Heart left ventricle (tissue), 16 donors: ENCODE measurements at regions not wholly inside any gene's neighbourhood (a gene's known extent, or its start where the extent isn't known, plus 50 kb on each side); places are given as distances from the start of the nearest gene placed in this dataset.

ENCODE experiments used
- ATAC-seq, 4 donors: fragments of 200-7000 bp; cut with Tn5 transposase; one replicate each; pipeline ENCODE4 v1.9.1; 2020 to 2022; ENCODE audit warnings: moderate library complexity in 4 of 4, mild to moderate bottlenecking in 3 of 4, moderate number of reproducible peaks in 1 of 4
- DNase-seq, 5 donors: peaks; one replicate each; pipeline ENCODE4 v3.0.0-alpha.2; 2020
- H3K27ac ChIP-seq, 12 donors: fragments of 200-600 bp; sonication (generic) in 4 of 12; one replicate each; pipeline versions ENCODE4 v1.5.0 to v1.8.0; 2016 to 2022; ENCODE audit warnings: mild to moderate bottlenecking in 2 of 12
- H3K27me3 ChIP-seq, 9 donors: fragments of 200-600 bp; sonication (generic) in 2 of 9; one replicate each; pipeline versions ENCODE4 v1.5.1 to v1.8.0; 2016 to 2022; ENCODE audit warnings: mild to moderate bottlenecking in 3 of 9
- H3K36me3 ChIP-seq, 9 donors: fragments of 200-600 bp; sonication (generic) in 2 of 9; one replicate each; pipeline versions ENCODE4 v1.5.0 to v1.8.0; 2018 to 2022; ENCODE audit warnings: mild to moderate bottlenecking in 2 of 9
- H3K4me1 ChIP-seq, 12 donors: fragments of 200-600 bp; sonication (generic) in 4 of 12; one replicate each; pipeline versions ENCODE4 v1.5.0 to v1.8.0; 2016 to 2022; ENCODE audit warnings: mild to moderate bottlenecking in 3 of 12
- H3K4me3 ChIP-seq, 12 donors: fragments of 200-600 bp; sonication (generic) in 4 of 12; one replicate each; pipeline versions ENCODE4 v1.5.0 to v1.8.0; 2017 to 2022; ENCODE audit warnings: mild to moderate bottlenecking in 9 of 12, moderate library complexity in 4 of 12
- H3K9me3 ChIP-seq, 12 donors: fragments of 200-600 bp; sonication (generic) in 4 of 12; one replicate each; pipeline versions ENCODE4 v1.5.0 to v1.8.0; 2016 to 2022; ENCODE audit warnings: mild to moderate bottlenecking in 1 of 12
- CTCF ChIP-seq, 12 donors: fragments of 200-600 bp; sonication (generic) in 4 of 12; IDR thresholded peaks; one replicate each; pipeline versions ENCODE4 v1.5.0 to v1.8.0; 2018 to 2022; ENCODE audit warnings: antibody characterized with exemption in 12 of 12, mild to moderate bottlenecking in 5 of 12
- POLR2A ChIP-seq, 2 donors: fragments of 450-650 bp; IDR thresholded peaks; one replicate each; pipeline ENCODE4 v1.6.1; 2017; ENCODE audit warnings: antibody characterized with exemption in 2 of 2, mild to moderate bottlenecking in 2 of 2, moderate library complexity in 2 of 2
- WGBS, 4 donors: extraction: QIAGEN DNeasy Blood & Tissue Kit in 2 of 4; methylation state at CpG; one replicate each; pipeline versions ENCODE4 v1.1.5 to v1.1.7; 2013 to 2018; 5-methylcytosine and 5-hydroxymethylcytosine counted together
- intact Hi-C, 10 donors: fragments of 100-400 bp; cut with DNase I; formaldehyde crosslinking; loops; one replicate each; pipeline versions ENCODE4 v1.11.1 to v1.14.2; 2022
- donor health status: ischemic (EF 13 %, LVEDD 7.1; RV severe dilation, severe dysfunction).
- donor health status: healthy with polysubstance abuse.
- donor health status: DM: no; HTN: yes; CAD: no.
- donor health status: DM: no; HTN: no; CAD: no.
- donor health status: ischemic (EF 25% LVEDD 6.9; RV normal size, moderate dysfunction).
- donor health status: ischemic (EF 25% LVEDD 5.7; RV mildly dilated, moderate dysfunction).
- donor health status: healthy.
- donor health status: DM: yes; HTN: yes; CAD: no.
- donor health status: ischemic (EF 35%, LVEDD 5.7; RV mildly dilated, moderate dysfunction).
- donor health status: nonischemic (EF 11% LVEDD 7.7; RV severe dilation, severe dysfunction).
- donor health status: DM: yes; HTN: yes; CAD: no.
- donor health status: PGD.
- donor health status: ischemic (EF 29% LVEDD 5.4; RV normal size, mild dysfunction).
- donor health status: nonischemic (EF 23%, LVEDD 6.1; RV moderate dilation, normal function).

GRCh38 chr15:39364721-39365120 is 216.2 kb upstream of the THBS1 start:
- TF ChIP-seq POLR2A (IDR thresholded peaks at IDR 0.05): no peak
- no peak for TF ChIP-seq CTCF (IDR thresholded peaks at IDR 0.05)
- no peak for DNase-seq
- intact Hi-C loops: no loop called here
- no peak overlapping the region for H3K27ac ChIP-seq
- no peak for ATAC-seq
- no peak overlapping the region for H3K4me3 ChIP-seq
- peaks cover 0 to 16% (median 0%) of the 10 kb centered on the region in 12 donors for H3K4me1 ChIP-seq
- H3K9me3 ChIP-seq: peaks cover 0 to 5% (median 0%) of the 10 kb centered on the region in 12 donors
- WGBS, 4 donors: 91 to 100% (median 93%) methylated on average over 1 of the region's 1 CpG
- H3K27me3 ChIP-seq: no peaks in the 10 kb centered on the region
- H3K36me3 ChIP-seq: no peaks in the 10 kb centered on the region

GRCh38 chr15:39365161-39365560 is 215.7 kb upstream of the THBS1 start:
- Histone ChIP-seq H3K9me3 (peaks cover 0 to 8% (median 0%) of the 10 kb centered on the region in 12 donors), H3K4me1 (peaks cover 0 to 14% (median 0%) of the 10 kb centered on the region in 12 donors), H3K4me3 (no peak overlapping the region), H3K27ac (no peak overlapping the region), H3K36me3 (no peaks in the 10 kb centered on the region), H3K27me3 (no peaks in the 10 kb centered on the region)
- WGBS, 4 donors: 82 to 90% (median 88%) methylated on average over 2 of the region's 2 CpGs
- ATAC-seq (no peak), DNase-seq (no peak)
- intact Hi-C loops: no loop called here
- TF ChIP-seq CTCF (IDR thresholded peaks at IDR 0.05) (no peak), POLR2A (IDR thresholded peaks at IDR 0.05) (no peak)

GRCh38 chr15:39365873-39366272 is 215.0 kb upstream of the THBS1 start:
- H3K27ac ChIP-seq: no peak overlapping the region
- ATAC-seq: no peak

GRCh38 chr15:39367596-39367995 is 213.3 kb upstream of the THBS1 start:
- TF ChIP-seq POLR2A (IDR thresholded peaks at IDR 0.05) (no peak), CTCF (IDR thresholded peaks at IDR 0.05) (no peak)
- Histone ChIP-seq H3K27ac (no peak overlapping the region), H3K4me3 (no peak overlapping the region), H3K27me3 (no peaks in the 10 kb centered on the region), H3K4me1 (peaks cover 0 to 5% (median 0%) of the 10 kb centered on the region in 12 donors), H3K9me3 (peaks cover 0 to 21% (median 4%) of the 10 kb centered on the region in 12 donors), H3K36me3 (no peaks in the 10 kb centered on the region)
- DNase-seq (no peak), ATAC-seq (no peak)
- intact Hi-C loops: no loop called here
- 82 to 94% (median 90%) methylated on average over 1 of the region's 1 CpG for WGBS, 4 donors

More at GRCh38 chr15:39365873-39366272, 215.0 kb upstream of the THBS1 start:
- TF ChIP-seq POLR2A (IDR thresholded peaks at IDR 0.05) (no peak), CTCF (IDR thresholded peaks at IDR 0.05) (no peak)
- Histone ChIP-seq H3K4me3 (no peak overlapping the region), H3K4me1 (peaks cover 0 to 7% (median 0%) of the 10 kb centered on the region in 12 donors), H3K36me3 (no peaks in the 10 kb centered on the region), H3K27me3 (no peaks in the 10 kb centered on the region), H3K9me3 (peaks cover 0 to 10% (median 0%) of the 10 kb centered on the region in 12 donors)
- WGBS, 4 donors: 92 to 95% (median 93%) methylated on average over 4 of the region's 4 CpGs
- DNase-seq: no peak
- intact Hi-C loops: no loop called here
